Activated naive CD4-positive, alpha-beta T cell (primary cell): ENCODE measurements at regions not wholly inside any gene's neighbourhood (a gene's known extent, or its start where the extent isn't known, plus 50 kb on each side); places are given as distances from the start of the nearest gene placed in this dataset.
"Not testable (repeated sequence)": the region's sequence is repeated elsewhere in the genome, so short reads cannot be mapped to it uniquely, and the experiment has no call there.

Experiments used
- DNase-seq, 4 experiments: peaks; one replicate each; lab custom pipeline; 2025; lab: John Stamatoyannopoulos, UW

DNA sequence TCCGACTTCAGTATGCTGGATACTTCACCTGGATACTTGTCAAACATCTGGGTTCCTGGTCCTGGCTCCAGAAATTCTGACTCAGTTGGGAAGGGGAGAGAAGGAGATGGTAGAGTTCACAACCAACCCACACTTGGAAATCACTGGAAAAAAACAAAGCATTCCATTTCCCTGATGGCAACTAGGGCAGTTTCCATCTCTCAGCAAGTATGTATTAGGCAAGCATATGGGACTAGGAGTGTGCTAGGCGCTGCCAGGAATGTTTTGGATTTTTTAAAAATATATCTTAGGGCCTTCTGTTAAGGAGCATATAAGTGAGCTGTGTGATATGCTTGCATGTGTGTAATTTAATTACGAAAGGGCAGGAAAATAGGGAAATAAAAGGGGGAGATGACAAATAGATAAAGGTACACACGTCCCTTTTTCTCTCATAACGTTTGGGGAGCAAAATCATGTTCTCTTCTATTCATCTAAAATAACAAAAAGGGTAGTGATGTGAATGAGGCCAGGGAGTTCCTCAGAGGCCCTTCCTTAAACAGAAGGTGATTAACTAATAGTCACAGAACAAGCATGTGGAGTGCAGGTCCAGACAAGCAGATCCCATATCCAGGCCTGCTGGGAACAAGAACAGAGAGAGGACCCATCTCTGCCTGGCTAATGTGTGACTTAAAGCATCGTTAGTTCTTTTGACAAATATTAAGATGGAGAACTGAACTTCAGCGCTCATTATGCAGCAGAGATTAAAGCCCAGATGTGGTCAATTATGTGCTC, 64.5 kb upstream of the NFE2L3 start:
- DNase-seq = no peak

DNA sequence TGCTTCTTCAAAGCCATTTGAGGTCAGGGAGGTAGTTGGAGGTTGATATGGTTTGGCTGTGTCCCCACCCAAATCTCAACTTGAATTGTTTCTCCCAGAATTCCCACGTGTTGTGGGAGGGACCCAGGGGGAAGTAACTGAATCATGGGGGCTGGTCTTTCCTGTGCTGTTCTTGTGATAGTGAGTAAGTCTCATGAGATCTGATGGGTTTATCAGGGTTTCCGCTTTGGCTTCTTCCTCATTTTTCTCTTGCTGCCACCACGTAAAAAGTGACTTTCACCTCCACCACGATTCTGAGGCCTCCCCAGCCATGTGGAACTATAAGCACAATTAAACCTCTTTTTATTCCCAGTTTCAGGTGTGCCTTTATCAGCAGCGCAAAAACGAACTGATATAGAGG, 62.5 kb upstream of the NFE2L3 start:
- not testable (repeated sequence) for DNase-seq

DNA sequence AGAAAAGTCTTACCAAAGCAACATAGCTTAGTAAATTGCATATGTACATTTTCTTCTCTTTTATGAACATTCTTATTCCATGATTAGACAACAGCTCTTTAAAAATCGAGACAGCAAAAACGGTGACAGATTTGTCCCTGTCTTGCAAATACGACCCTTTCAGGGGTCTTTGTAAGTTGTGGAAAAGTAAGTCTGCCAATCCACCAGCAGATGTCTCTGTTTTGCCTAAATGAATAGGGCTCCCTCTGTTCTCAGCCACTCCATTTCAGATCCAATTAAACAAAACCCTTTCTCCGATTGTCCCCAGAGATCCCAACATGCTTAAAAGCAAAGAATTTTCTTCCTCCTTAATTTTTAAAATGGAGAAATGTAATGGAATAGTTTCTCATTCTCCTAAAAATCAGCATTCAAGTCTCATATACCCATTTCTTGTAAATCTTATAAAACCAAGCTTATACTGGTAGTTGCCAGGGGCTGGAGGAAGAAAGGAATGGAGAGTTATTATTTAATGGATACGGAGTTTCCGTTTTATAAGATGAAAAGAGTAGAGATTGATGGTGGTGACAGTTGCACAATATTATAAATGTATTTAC, 61.0 kb upstream of the NFE2L3 start:
- no peak for DNase-seq

DNA sequence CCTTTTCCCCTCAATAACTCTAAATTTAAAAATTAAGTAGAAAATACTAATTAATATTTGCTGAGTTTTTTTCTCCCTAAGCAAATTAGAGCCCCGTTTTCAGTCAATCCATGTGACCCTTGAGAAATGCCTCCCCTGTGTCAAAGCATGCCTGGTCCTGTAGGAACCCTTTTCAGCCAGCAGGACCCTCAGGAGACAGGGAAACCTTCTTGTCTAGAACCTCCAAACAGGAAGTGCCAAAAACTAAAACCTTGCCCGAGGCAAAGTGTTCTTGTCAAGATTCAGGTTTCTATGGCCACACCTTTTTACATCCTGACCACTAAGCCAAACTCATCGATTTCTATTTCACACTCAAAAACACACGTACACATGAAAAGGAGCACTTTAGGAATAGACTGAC, 60.1 kb upstream of the NFE2L3 start:
- no peak for DNase-seq

DNA sequence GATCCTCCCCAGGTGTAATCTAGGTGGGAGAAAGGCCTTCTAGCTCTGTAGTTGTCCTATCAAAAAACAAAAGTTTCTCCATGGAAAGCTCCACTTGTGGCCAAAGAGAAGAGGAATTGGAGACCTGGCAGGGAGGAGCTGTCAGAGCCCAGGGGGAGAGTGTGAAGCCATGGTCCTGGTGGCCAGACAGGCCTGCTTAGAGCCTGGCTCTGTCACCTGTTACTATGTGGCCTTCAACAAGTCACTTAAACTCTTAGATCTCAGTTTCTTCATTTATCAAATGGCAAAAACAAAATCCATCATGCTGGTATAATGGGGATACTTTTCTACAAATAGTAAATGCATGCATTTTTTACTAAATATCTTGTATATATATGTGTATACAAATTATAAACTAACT, 59.0 kb upstream of the NFE2L3 start:
- DNase-seq = no peak

DNA sequence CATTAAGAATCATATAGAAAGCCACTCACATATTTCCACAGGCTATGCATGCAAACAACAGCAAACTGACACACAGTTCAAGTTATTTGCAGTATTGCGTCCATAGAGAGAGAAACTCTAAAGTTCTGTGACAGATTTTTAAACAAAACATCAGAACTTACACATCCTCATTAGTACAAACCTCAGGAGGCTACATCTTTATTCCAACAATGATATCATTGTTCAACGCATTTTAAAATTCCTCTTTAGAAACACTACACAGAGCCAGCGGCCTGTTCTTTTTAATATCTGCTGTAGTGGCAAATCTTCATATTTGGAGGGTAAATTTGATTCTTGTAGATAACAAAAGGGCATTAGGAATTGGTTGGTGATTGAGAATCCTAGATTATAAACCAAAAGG, 55.9 kb upstream of the NFE2L3 start:
- DNase-seq = no peak

DNA sequence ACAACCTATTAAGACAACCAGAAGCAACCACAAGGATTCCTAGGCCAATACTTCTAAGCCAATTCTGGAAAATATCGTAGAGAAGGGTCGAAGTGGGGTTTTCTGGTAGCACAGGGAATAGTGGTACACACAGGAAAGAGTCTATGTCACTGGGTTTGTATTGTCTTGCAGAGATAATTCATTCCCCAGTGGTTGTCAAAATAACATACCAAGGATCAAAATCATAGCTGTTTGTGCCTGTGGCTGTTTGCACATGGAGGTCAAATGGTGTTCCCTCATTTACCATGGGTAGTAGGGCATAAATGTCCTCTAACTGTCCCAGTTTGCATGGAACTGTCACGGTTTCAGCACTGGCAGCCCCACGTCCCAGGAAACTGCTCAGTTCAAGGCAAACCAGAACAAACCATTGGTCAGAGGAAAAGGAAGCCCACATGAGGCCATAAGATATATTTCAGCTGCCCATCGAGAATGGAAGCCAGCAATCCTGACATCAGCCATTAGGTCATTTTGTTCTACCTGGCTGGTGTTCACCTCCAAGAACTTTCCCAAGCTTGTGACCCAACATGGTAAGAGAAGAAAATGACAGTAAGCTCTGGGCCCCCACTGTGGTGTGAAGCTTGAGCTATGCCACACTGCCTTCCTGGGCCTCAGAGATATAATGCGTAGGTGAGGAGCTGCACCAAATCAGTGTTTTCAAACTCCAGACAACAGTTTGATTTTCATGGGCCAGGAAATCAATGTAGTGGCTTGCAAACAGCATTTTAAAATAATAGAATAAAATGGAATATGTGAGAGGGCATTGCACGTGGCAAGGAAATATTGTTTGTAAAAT, 53.9 kb upstream of the NFE2L3 start:
- no peak for DNase-seq

DNA sequence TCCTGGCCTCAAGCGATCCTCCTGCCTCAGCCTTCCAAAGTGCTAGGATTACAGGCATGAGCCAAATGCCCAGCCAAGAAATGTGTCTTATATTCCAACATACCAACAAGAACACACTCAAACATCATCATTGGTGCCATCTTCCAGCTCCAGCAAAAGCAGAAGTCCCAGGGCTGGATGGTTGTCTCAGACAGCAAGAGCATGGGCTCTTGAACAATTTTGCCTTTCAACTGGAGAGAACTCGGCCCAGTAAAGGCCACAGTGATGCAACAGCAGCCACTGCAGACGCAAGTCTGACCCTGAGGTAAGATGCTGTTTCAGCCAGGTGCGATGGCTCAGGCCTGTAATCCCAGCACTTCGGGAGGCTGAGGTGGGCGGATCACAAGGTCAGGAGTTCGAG, 52.8 kb upstream of the NFE2L3 start:
- no peak for DNase-seq

DNA sequence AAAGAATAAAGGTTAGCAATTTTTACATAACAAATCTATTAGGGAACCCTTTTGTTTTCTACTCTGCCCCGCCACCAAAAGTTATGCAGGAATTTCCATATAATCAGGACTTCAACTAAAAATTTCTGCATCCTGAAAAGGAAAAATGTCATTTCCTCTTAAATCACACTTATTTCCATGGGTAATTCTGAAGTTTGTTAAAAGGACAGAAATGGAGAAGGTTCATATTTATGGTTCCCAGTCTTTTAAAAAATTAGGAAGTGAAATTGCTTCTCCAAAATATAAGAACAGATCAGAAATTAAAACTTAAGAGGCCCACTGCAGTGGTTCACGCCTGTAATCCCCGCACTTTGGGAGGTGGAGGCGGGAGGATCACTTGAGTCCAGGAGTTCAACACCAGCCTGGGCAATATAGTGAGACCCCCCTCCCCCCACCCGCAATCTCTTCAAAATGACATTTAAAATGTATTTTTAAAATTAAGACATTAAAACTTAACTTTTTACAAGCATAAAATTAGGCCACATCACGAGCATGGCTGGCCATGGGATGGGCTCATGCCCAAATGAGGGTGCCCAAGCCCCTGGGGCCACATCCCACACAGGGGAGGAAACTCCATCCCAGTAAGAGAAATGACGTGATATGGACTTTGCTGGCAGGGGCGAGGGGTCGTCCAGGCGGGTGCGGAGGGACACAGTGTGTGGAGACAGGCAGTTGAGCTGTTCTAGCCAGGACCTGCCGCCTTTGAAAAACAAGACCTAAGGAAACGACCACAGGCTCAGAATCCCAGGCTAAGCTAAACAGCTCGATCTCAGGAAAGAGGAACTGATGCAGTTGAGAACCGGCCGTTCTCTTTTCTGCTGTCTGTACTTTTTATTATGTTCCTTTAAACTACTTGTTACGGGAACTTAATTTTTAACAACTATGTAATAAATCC, 51.3 kb upstream of the NFE2L3 start:
- DNase-seq = no peak

DNA sequence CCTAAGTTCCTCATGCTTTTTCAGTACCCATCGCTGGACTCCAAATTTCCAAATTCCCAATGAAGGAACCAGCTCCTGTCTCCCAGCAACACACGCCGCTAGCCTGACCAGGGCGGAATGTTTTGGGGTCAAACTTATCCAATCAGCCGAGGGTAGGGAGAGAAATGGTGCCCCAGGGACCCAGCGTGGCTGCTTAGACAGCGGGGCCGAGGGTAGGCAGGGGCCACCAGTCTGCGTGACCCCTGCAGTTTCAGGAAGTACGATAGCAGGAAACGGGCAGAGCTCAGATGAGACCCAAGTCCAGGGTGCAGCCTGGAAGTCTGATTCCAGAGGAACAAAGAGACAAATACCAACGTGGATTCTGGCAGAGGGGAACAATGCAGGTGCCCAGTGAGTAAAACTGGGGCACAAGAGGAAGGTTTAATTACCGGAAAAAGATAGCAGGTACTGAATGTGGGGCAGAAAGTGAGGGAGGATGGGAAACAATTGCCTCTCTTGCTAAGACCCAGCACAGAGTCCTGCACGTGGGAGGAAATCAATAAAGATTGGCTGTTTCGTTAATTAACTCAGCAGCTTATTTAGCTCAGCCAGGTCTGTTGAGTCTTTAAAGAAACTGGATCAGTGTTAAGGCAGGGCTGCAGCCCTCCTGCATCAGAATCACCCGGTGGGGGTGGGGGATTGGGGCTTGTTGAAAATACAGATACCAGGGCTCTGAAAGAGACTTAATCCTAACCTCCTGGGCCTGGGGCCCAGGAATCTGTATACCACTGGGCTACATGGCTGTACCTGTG, 50.4 kb upstream of the NFE2L3 start:
- DNase-seq = no peak

DNA sequence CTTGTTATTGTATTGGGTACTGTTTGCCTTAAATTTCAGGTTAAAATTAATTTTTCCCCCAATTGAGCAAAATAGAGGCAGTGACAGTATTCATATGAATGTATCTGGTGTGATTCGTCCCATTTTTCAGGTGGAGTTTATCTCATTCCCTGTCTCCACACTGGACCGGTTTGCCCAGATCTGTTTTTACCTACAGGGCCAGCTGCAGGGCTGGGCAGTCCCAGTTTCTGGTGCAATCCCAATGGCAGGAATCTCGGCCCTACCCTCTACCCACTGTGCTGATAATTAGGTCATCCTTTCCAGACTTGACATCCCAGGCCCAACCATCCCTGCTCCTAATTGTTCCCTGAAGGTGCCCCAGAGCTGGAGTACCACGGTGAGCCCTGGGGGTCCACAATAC, 49.8 kb upstream of the NFE2L3 start:
- DNase-seq = no peak
